B cell (primary cell): ENCODE measurements at regions not wholly inside any gene's neighbourhood (a gene's known extent, or its start where the extent isn't known, plus 50 kb on each side); places are given as distances from the start of the nearest gene placed in this dataset.

Source experiments
- ATAC-seq: fragments of 200-7000 bp; cut with Tn5 transposase; one replicate; pipeline ENCODE4 v1.10.0; 2021; ENCODE audit warnings: low read depth, mild to moderate bottlenecking, moderate number of reproducible peaks, moderate library complexity
- CTCF ChIA-PET: fragments of 350-600 bp; sonication (Branson Sonifier 250); formaldehyde crosslinking; loops from one replicate; lab custom pipeline; 2021; ENCODE audit warnings: antibody characterized with exemption, inconsistent platforms; lab: Charles Lee
- POLR2A ChIA-PET: fragments of 350-600 bp; sonication (Branson Sonifier 250); formaldehyde crosslinking; loops from one replicate; lab custom pipeline; 2021; ENCODE audit warnings: antibody characterized with exemption; lab: Charles Lee
- DNase-seq: peaks from one replicate; pipeline ENCODE4 v3.0.0; 2013
- H2AFZ ChIP-seq: 2 replicates; pipeline ENCODE4 v1.6.1; 2012; ENCODE audit warnings: mild to moderate bottlenecking, low read depth, low read length; ENCODE audit not compliant: insufficient read depth, poor library complexity, severe bottlenecking
- H3K27ac ChIP-seq, 2 donors: 1 replicate in 1 of 2; 2 replicates in 1 of 2; pipeline ENCODE4 v1.5.1; 2012 to 2013; ENCODE audit warnings: low read length in 2 of 2, mild to moderate bottlenecking in 2 of 2, moderate library complexity in 1 of 2
- H3K27me3 ChIP-seq, 4 experiments: fragments of 200-600 bp in 1 of 4; sonication (generic) in 1 of 4; replicated peaks in 1 of 4; 1 replicate in 2 of 4; 2 replicates in 2 of 4; pipeline versions ENCODE4 v1.6.1 to v1.7.0; 2013 to 2016; ENCODE audit warnings: low read length in 3 of 4, mild to moderate bottlenecking in 2 of 4, mixed read lengths in 1 of 4, moderate library complexity in 1 of 4; ENCODE audit not compliant: insufficient read depth in 4 of 4, control insufficient read depth in 3 of 4; ENCODE audit errors: control extremely low read depth in 1 of 4
- H3K36me3 ChIP-seq, 2 experiments: replicated peaks in 1 of 2; 1 replicate in 1 of 2; 2 replicates in 1 of 2; pipeline versions ENCODE4 v1.6.1 to v1.7.1; 2013; ENCODE audit warnings: low read length in 1 of 2; ENCODE audit not compliant: insufficient read depth in 2 of 2, control insufficient read depth in 1 of 2; ENCODE audit errors: control extremely low read depth in 1 of 2, extremely low read depth in 1 of 2
- H3K4me1 ChIP-seq, 2 donors: fragments of 200-600 bp in 1 of 2; sonication (generic) in 1 of 2; 1 replicate in 1 of 2; 2 replicates in 1 of 2; pipeline versions ENCODE4 v1.5.1 to v1.6.1; 2013 to 2017; ENCODE audit warnings: low read length in 2 of 2; ENCODE audit not compliant: control insufficient read depth in 2 of 2, insufficient read depth in 2 of 2
- H3K4me2 ChIP-seq: replicated peaks from 2 replicates; pipeline ENCODE3; 2012; ENCODE audit warnings: mild to moderate bottlenecking, low read depth, low read length; ENCODE audit not compliant: poor library complexity, severe bottlenecking
- H3K4me3 ChIP-seq, 5 experiments: fragments of 200-600 bp in 1 of 5; sonication (generic) in 1 of 5; 1 replicate in 3 of 5; 2 replicates in 2 of 5; pipeline versions ENCODE4 v1.5.1 to v1.7.0; 2011 to 2016; ENCODE audit warnings: low read length in 4 of 5, mild to moderate bottlenecking in 4 of 5, low read depth in 2 of 5, control low read depth in 1 of 5, moderate library complexity in 1 of 5; ENCODE audit not compliant: insufficient read depth in 1 of 5; ENCODE audit errors: control extremely low read depth in 1 of 5, extremely low read depth in 1 of 5
- H3K79me2 ChIP-seq: fragments of 200-600 bp; sonication (generic); one replicate; pipeline ENCODE4 v1.6.0; 2016; ENCODE audit warnings: low read length; ENCODE audit not compliant: control insufficient read depth, insufficient read depth
- H3K9ac ChIP-seq: fragments of 200-600 bp; sonication (generic); 2 replicates; pipeline ENCODE4 v1.6.1; 2017; ENCODE audit warnings: mild to moderate bottlenecking, low read length, moderate library complexity
- H3K9me3 ChIP-seq, 3 donors: one replicate each; pipeline versions ENCODE4 v1.6.1 to v1.7.1; 2013; ENCODE audit warnings: low read length in 2 of 3; ENCODE audit not compliant: control insufficient read depth in 2 of 3, insufficient read depth in 1 of 3; ENCODE audit errors: control extremely low read depth in 1 of 3
- H4K20me1 ChIP-seq: 2 replicates; pipeline ENCODE4 v1.6.0; 2012; ENCODE audit warnings: mild to moderate bottlenecking, low read length; ENCODE audit not compliant: insufficient read depth, control insufficient read depth, poor library complexity, severe bottlenecking
- H3K27ac Mint-ChIP-seq: one replicate; pipeline ENCODE4 v1.8.0; 2021; ENCODE audit warnings: mixed read lengths
- H3K27me3 Mint-ChIP-seq: one replicate; pipeline ENCODE4 v1.8.0; 2021; ENCODE audit warnings: mixed read lengths
- H3K4me1 Mint-ChIP-seq: one replicate; pipeline ENCODE4 v1.8.0; 2021; ENCODE audit warnings: mixed read lengths
- H3K4me3 Mint-ChIP-seq: one replicate; pipeline ENCODE4 v1.8.0; 2021; ENCODE audit warnings: mixed read lengths
- H3K9me3 Mint-ChIP-seq: one replicate; pipeline ENCODE4 v1.8.0; 2022; ENCODE audit warnings: mixed read lengths; ENCODE audit not compliant: insufficient read depth
- CTCF ChIP-seq: fragments of 200-600 bp; IDR thresholded peaks from one replicate; pipeline ENCODE4 v1.8.0; 2022; ENCODE audit warnings: antibody characterized with exemption, mild to moderate bottlenecking
- EZH2 ChIP-seq: IDR thresholded peaks from 2 replicates; pipeline ENCODE4 v1.6.1; 2012; ENCODE audit warnings: borderline replicate concordance, low read depth, mild to moderate bottlenecking, moderate library complexity, low read length; ENCODE audit not compliant: insufficient read depth, poor library complexity, severe bottlenecking
- WGBS: methylation state at CpG from one replicate; pipeline ENCODE4 v1.1.5; 2013; ENCODE audit warnings: missing lambda C conversion rate; ENCODE audit not compliant: insufficient coverage; 5-methylcytosine and 5-hydroxymethylcytosine counted together
- intact Hi-C: fragments of 100-400 bp; cut with micrococcal nuclease; formaldehyde crosslinking; loops from one replicate; pipeline ENCODE4 v1.10.0; 2022

- ChIA-PET CTCF (no interaction called here), POLR2A (no interaction called here)
- H2AFZ ChIP-seq, result no peak overlapping the region
- Mint-ChIP-seq H3K27ac (no peak overlapping the region), H3K4me3 (no peak overlapping the region), H3K27me3 (peaks cover 7% of the 10 kb centered on the region), H3K9me3 (no peaks in the 10 kb centered on the region), H3K4me1 (no peaks in the 10 kb centered on the region)
- no peak overlapping the region for H3K4me2 ChIP-seq
- TF ChIP-seq CTCF (no peak), EZH2 (no peak)
- H3K9ac ChIP-seq, result no peak overlapping the region
- DNase-seq, result no peak
- H3K9me3 ChIP-seq, result peaks cover 0 to 4% (median 3%) of the 10 kb centered on the region in 3 donors
- no peaks in the 10 kb centered on the region for H3K4me1 ChIP-seq
- intact Hi-C loops, result no loop called here
- H3K36me3 ChIP-seq, result no peaks in the 10 kb centered on the region
- no peak overlapping the region for H3K4me3 ChIP-seq
- no peak for ATAC-seq
- H4K20me1 ChIP-seq, result no peaks in the 10 kb centered on the region
- WGBS, result no CpG with 5 or more reads among the region's 2 CpGs
- H3K79me2 ChIP-seq, result no peaks in the 10 kb centered on the region
- H3K27ac ChIP-seq, result no peak overlapping the region
- H3K27me3 ChIP-seq, result no peaks in the 10 kb centered on the region
Measured at GRCh38 chr13:109922518-109922917, 136.1 kb upstream of the IRS2 start.

- Histone ChIP-seq H3K27me3 (no peaks in the 10 kb centered on the region), H3K9ac (no peak overlapping the region), H3K4me1 (no peaks in the 10 kb centered on the region), H3K36me3 (no peaks in the 10 kb centered on the region), H2AFZ (no peak overlapping the region), H3K4me3 (no peak overlapping the region), H3K4me2 (no peak overlapping the region), H3K27ac (no peak overlapping the region), H3K9me3 (peaks cover 0 to 3% (median 0%) of the 10 kb centered on the region in 3 donors), H3K79me2 (no peaks in the 10 kb centered on the region), H4K20me1 (no peaks in the 10 kb centered on the region)
- TF ChIP-seq EZH2 (no peak), CTCF (no peak)
- no peak for ATAC-seq
- Mint-ChIP-seq H3K9me3 (no peaks in the 10 kb centered on the region), H3K4me3 (no peak overlapping the region), H3K4me1 (no peaks in the 10 kb centered on the region), H3K27ac (no peak overlapping the region), H3K27me3 (peaks cover 3% of the 10 kb centered on the region)
- intact Hi-C loops, result no loop called here
- ChIA-PET POLR2A (no interaction called here), CTCF (no interaction called here)
- 88% methylated on average over 2 of the region's 4 CpGs for WGBS
- no peak for DNase-seq
Measured at GRCh38 chr13:109919715-109920375, 133.5 kb upstream of the IRS2 start.
